C4-2B (cell line): ENCODE measurements at regions not wholly inside any gene's neighbourhood (a gene's known extent, or its start where the extent isn't known, plus 50 kb on each side); places are given as distances from the start of the nearest gene placed in this dataset.
A peak's percentile ranks its signal among the peaks of the same experiment; 100 is the strongest.

Experiments
- H3K27ac ChIP-seq: fragments of 450-650 bp; 2 replicates; pipeline ENCODE4 v1.5.1; 2017
- CTCF ChIP-seq: fragments of 450-650 bp; conservative IDR thresholded peaks from 2 replicates; pipeline ENCODE4 v1.5.1; 2017; ENCODE audit warnings: mild to moderate bottlenecking
- ZFX ChIP-seq: fragments of 450-650 bp; IDR thresholded peaks from 2 replicates; pipeline ENCODE4 v1.6.1; 2017

DNA sequence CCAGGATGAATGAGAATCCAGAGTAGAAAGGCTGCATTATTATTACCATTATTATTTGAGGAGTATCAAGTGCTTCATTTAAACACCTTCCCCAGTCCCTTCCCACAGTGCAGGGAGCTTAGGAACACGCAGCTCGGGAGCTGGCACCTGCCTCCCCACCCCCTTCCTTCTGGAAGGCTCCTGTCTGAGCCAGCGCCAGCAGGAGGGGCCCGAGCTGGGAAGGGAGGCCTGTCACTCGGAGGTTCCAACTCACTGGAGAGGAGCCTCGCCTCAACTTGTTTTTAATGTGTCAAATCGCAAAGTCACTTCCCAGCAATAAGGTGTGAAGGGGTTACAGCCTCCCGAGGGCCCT, 156.4 kb upstream of the IRX4 start:
- H3K27ac ChIP-seq: no peak overlapping the region
- no peak for TF ChIP-seq CTCF
- TF ChIP-seq ZFX: no peak

- TF ChIP-seq CTCF (peak; percentile 94), ZFX (no peak)
- H3K27ac ChIP-seq: peak overlapping the region; percentile 28; the same call in 1 of the 2 replicates
Observed at GRCh38 chr5:2038321-2039179, 155.8 kb upstream of the IRX4 start.

DNA sequence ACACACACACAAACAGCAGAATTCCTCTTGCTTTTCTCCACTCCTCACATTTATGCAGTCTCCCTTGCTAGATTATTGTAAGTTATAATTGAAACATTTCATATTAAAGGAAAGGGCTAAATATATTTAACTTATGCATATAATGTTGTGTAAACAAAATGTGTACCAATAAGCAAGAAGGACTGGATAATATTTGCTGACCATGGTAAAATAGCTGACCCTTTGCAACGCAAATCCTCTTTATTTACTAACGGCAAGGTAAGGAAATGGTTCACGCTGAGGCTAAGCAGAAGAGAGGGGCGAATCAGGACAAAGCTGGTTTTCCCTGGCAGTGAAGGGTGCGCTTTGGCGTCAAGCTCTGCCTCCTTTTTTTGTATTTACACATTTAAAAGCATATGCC, 154.2 kb upstream of the IRX4 start:
- no peak overlapping the region for H3K27ac ChIP-seq
- TF ChIP-seq CTCF: no peak
- no peak for TF ChIP-seq ZFX

DNA sequence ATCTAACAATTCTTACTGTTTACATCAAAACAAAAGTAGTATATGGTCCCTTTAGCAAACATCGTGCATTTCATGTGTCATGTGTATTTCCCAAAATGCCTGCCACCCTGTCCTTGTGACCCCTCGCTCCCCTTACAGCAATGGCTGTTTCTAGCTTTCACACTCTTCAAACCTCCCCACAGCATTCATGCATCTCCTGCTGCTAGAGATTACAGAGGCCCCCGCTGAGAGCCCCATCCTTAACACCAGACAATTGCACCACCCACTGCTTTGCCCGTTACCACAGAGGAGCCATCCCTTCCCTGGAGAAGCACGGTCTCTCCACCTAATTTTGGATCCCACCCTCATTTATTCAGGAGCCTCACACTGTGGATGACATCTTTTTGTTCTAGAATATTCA, 149.7 kb upstream of the IRX4 start:
- no peak for TF ChIP-seq CTCF
- no peak for TF ChIP-seq ZFX
- no peak overlapping the region for H3K27ac ChIP-seq

DNA sequence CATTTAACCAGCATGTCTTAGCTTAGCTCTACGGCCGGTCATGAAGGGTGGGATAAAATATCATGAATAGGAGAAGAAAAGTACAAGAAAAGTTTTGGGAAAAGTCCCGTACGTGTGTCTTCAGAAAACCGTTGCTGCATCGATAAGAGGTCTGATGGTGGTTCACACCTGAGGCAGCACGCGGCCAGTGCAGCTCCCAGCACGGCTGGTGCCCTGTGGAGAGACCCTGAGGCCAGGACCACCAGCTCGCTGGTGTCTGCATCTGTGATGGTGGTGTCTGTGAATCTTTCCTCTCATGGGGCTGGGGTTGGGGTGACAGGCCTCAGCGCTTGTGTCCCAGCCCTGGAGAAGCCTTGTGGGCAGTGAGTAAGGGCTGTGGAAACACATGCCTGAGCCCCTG, 148.9 kb upstream of the IRX4 start:
- TF ChIP-seq CTCF (no peak), ZFX (no peak)
- no peak overlapping the region for H3K27ac ChIP-seq

- TF ChIP-seq ZFX (no peak), CTCF (no peak)
- no peak overlapping the region for H3K27ac ChIP-seq
Observed at GRCh38 chr5:2030131-2030530, 147.4 kb upstream of the IRX4 start.

- TF ChIP-seq ZFX: no peak
- TF ChIP-seq CTCF: no peak
- H3K27ac ChIP-seq: no peak overlapping the region
Observed at GRCh38 chr5:2029206-2029605, 146.5 kb upstream of the IRX4 start.
